ENCODE measurements at regions not wholly inside any gene's neighbourhood (a gene's known extent, or its start where the extent isn't known, plus 50 kb on each side); places are given as distances from the start of the nearest gene placed in this dataset.

GRCh38 chr2:41911033-41911432 lies 136.8 kb upstream of the PKDCC start:
- intact Hi-C loops (cut with DNase I; ENCODE audit: low total_unique reads) = no loop called here
- Histone ChIP-seq H3K36me3 (no peaks in the 10 kb centered on the region), H3K27me3 (no peaks in the 10 kb centered on the region), H3K4me1 (peaks cover 0 to 32% (median 6%) of the 10 kb centered on the region in 4 donors), H3K4me3 (no peak overlapping the region), H3K9me3 (no peaks in the 10 kb centered on the region), H3K27ac (no peak overlapping the region)
- no peak for DNase-seq
- WGBS, 5 donors = 81 to 87% (median 83%) methylated on average over 3 of the region's 3 CpGs
- TF ChIP-seq POLR2A (IDR thresholded peaks at IDR 0.05) (no peak), CTCF (IDR thresholded peaks at IDR 0.05) (no peak), EP300 (IDR thresholded peaks at IDR 0.05) (no peak), POLR2AphosphoS5 (IDR thresholded peaks at IDR 0.05) (no peak)

- Histone ChIP-seq H3K27ac (peak overlapping the region in 2 of 5 donors; percentile 37 to 75), H3K36me3 (no peaks in the 10 kb centered on the region), H3K4me3 (no peak overlapping the region), H3K9me3 (no peaks in the 10 kb centered on the region), H3K27me3 (no peaks in the 10 kb centered on the region), H3K4me1 (peaks cover 0 to 22% (median 6%) of the 10 kb centered on the region in 4 donors)
- intact Hi-C loops (cut with DNase I; ENCODE audit: low total_unique reads) = no loop called here
- 69 to 80% (median 73%) methylated on average over 3 of the region's 3 CpGs for WGBS, 5 donors
- peak in 1 of 2 donors; percentile 68 for DNase-seq
- TF ChIP-seq POLR2AphosphoS5 (IDR thresholded peaks at IDR 0.05) (peak in 1 of 3 donors; percentile 27), POLR2A (IDR thresholded peaks at IDR 0.05) (no peak), CTCF (IDR thresholded peaks at IDR 0.05) (no peak)
Measured at GRCh38 chr2:41912337-41912736, 135.5 kb upstream of the PKDCC start.

GRCh38 chr2:41912776-41913175 lies 135.0 kb upstream of the PKDCC start:
- Histone ChIP-seq H3K36me3 (no peaks in the 10 kb centered on the region), H3K27ac (peak overlapping the region in 2 of 5 donors; percentile 37 to 75), H3K27me3 (no peaks in the 10 kb centered on the region), H3K4me3 (no peak overlapping the region), H3K4me1 (peaks cover 0 to 22% (median 6%) of the 10 kb centered on the region in 4 donors), H3K9me3 (no peaks in the 10 kb centered on the region)
- WGBS, 5 donors = 32 to 76% (median 51%) methylated on average over 2 of the region's 2 CpGs
- intact Hi-C loops (cut with DNase I; ENCODE audit: low total_unique reads) = no loop called here
- TF ChIP-seq EP300 (IDR thresholded peaks at IDR 0.05) (no peak), POLR2A (IDR thresholded peaks at IDR 0.05) (no peak), POLR2AphosphoS5 (IDR thresholded peaks at IDR 0.05) (no peak), CTCF (IDR thresholded peaks at IDR 0.05) (no peak)
- DNase-seq = peak in 1 of 2 donors; percentile 33

GRCh38 chr2:41913311-41913710 lies 134.5 kb upstream of the PKDCC start:
- Histone ChIP-seq H3K4me3 (no peak overlapping the region), H3K27me3 (no peaks in the 10 kb centered on the region), H3K36me3 (no peaks in the 10 kb centered on the region), H3K9me3 (no peaks in the 10 kb centered on the region), H3K4me1 (peaks cover 0 to 22% (median 6%) of the 10 kb centered on the region in 4 donors), H3K27ac (peak overlapping the region in 2 of 5 donors; percentile 37 to 75)
- peak in 1 of 2 donors; percentile 67 for DNase-seq
- intact Hi-C loops (cut with DNase I; ENCODE audit: low total_unique reads) = no loop called here
- no peak for TF ChIP-seq EP300 (IDR thresholded peaks at IDR 0.05)
- TF ChIP-seq CTCF (IDR thresholded peaks at IDR 0.05) = no peak
- TF ChIP-seq POLR2A (IDR thresholded peaks at IDR 0.05) = no peak
- TF ChIP-seq POLR2AphosphoS5 (IDR thresholded peaks at IDR 0.05) = no peak
- WGBS, 5 donors = 77 to 96% (median 89%) methylated on average over 8 of the region's 8 CpGs

Data from stomach (tissue), 8 donors.